Neuronal stem cell (in vitro differentiated cells): ENCODE measurements at regions not wholly inside any gene's neighbourhood (a gene's known extent, or its start where the extent isn't known, plus 50 kb on each side); places are given as distances from the start of the nearest gene placed in this dataset.

Source experiments
- DNase-seq: peaks from one replicate; pipeline ENCODE4 v3.0.0-alpha.2; 2013; ENCODE audit warnings: low spot score
- H2AFZ ChIP-seq: one replicate; pipeline ENCODE4 v1.6.1; 2013; ENCODE audit warnings: mild to moderate bottlenecking, low read length, inconsistent platforms
- H2AK5ac ChIP-seq: 2 replicates; pipeline ENCODE4 v1.6.1; 2013; ENCODE audit warnings: low read depth, mild to moderate bottlenecking, inconsistent platforms, low read length, moderate library complexity, mixed read lengths
- H2BK120ac ChIP-seq: 2 replicates; pipeline ENCODE4 v1.6.1; 2013; ENCODE audit warnings: low read depth, mild to moderate bottlenecking, inconsistent platforms, low read length, moderate library complexity, mixed read lengths
- H2BK12ac ChIP-seq: one replicate; pipeline ENCODE4 v1.6.1; 2013; ENCODE audit warnings: low read length, inconsistent platforms
- H2BK15ac ChIP-seq: 2 replicates; pipeline ENCODE4 v1.6.1; 2013; ENCODE audit warnings: mild to moderate bottlenecking, low read length, inconsistent platforms, mixed read lengths
- H2BK5ac ChIP-seq: one replicate; pipeline ENCODE4 v1.6.1; 2013; ENCODE audit warnings: inconsistent platforms, mild to moderate bottlenecking, low read length, moderate library complexity
- H3K14ac ChIP-seq: one replicate; pipeline ENCODE4 v1.6.1; 2013; ENCODE audit warnings: low read length, inconsistent platforms
- H3K18ac ChIP-seq: 2 replicates; pipeline ENCODE4 v1.6.1; 2013; ENCODE audit warnings: low read length, inconsistent platforms
- H3K23ac ChIP-seq: 2 replicates; pipeline ENCODE4 v1.6.1; 2013; ENCODE audit warnings: low read depth, mild to moderate bottlenecking, mixed read lengths, low read length, inconsistent platforms; ENCODE audit not compliant: poor library complexity
- H3K27ac ChIP-seq: replicated peaks from 3 replicates; pipeline ENCODE4 v1.5.1; 2013; ENCODE audit warnings: low read length, inconsistent platforms
- H3K27me3 ChIP-seq, 3 experiments: 2 replicates each; pipeline ENCODE4 v1.6.1; 2013; ENCODE audit warnings: low read length in 3 of 3, mild to moderate bottlenecking in 2 of 3, inconsistent platforms in 1 of 3, low read depth in 1 of 3, mixed read lengths in 1 of 3, moderate library complexity in 1 of 3; ENCODE audit not compliant: control insufficient read depth in 3 of 3, insufficient read depth in 3 of 3
- H3K36me3 ChIP-seq, 2 donors: replicated peaks in 1 of 2; 2 replicates each; pipeline ENCODE4 v1.6.1; 2013; ENCODE audit warnings: low read length in 2 of 2; ENCODE audit not compliant: control insufficient read depth in 2 of 2, insufficient read depth in 2 of 2
- H3K4ac ChIP-seq: 2 replicates; pipeline ENCODE4 v1.6.1; 2013; ENCODE audit warnings: inconsistent platforms, mild to moderate bottlenecking, low read length, moderate library complexity
- H3K4me1 ChIP-seq, 2 donors: 1 replicate in 1 of 2; 2 replicates in 1 of 2; pipeline ENCODE4 v1.6.1; 2013; ENCODE audit warnings: low read length in 2 of 2, low read depth in 1 of 2; ENCODE audit not compliant: control insufficient read depth in 2 of 2, insufficient read depth in 1 of 2
- H3K4me2 ChIP-seq: one replicate; pipeline ENCODE4 v1.6.1; 2013; ENCODE audit warnings: mild to moderate bottlenecking, low read length, inconsistent platforms; ENCODE audit not compliant: insufficient read depth, poor library complexity, severe bottlenecking
- H3K4me3 ChIP-seq, 2 donors: 2 replicates each; pipeline ENCODE4 v1.5.1; 2013; ENCODE audit warnings: low read length in 2 of 2, mild to moderate bottlenecking in 2 of 2, inconsistent platforms in 1 of 2, moderate library complexity in 1 of 2
- H3K79me1 ChIP-seq: one replicate; pipeline ENCODE4 v1.6.1; 2013; ENCODE audit warnings: low read depth, mild to moderate bottlenecking, inconsistent platforms, low read length, moderate library complexity
- H3K9ac ChIP-seq: one replicate; pipeline ENCODE4 v1.6.1; 2013; ENCODE audit warnings: mild to moderate bottlenecking, low read depth, low read length, inconsistent platforms; ENCODE audit not compliant: poor library complexity
- H3K9me3 ChIP-seq, 2 donors: replicated peaks in 1 of 2; 2 replicates each; pipeline versions ENCODE3 to v1.6.1; 2013; ENCODE audit warnings: low read length in 2 of 2, mild to moderate bottlenecking in 2 of 2, inconsistent platforms in 1 of 2, low read depth in 1 of 2, mixed read lengths in 1 of 2, moderate library complexity in 1 of 2; ENCODE audit not compliant: control insufficient read depth in 2 of 2, insufficient read depth in 1 of 2
- H4K8ac ChIP-seq: one replicate; pipeline ENCODE4 v1.6.1; 2013; ENCODE audit warnings: low read depth, mild to moderate bottlenecking, inconsistent platforms, low read length, moderate library complexity
- H4K91ac ChIP-seq: one replicate; pipeline ENCODE4 v1.6.1; 2013; ENCODE audit warnings: low read length, low read depth, mild to moderate bottlenecking, inconsistent platforms; ENCODE audit not compliant: poor library complexity
- WGBS, 2 donors: extraction: QIAGEN DNeasy Blood & Tissue Kit; methylation state at CpG; one replicate each; pipeline ENCODE4 v1.1.7; 2013; ENCODE audit warnings: missing lambda C conversion rate in 2 of 2, mixed read lengths in 1 of 2; ENCODE audit not compliant: insufficient read length in 2 of 2, insufficient replicate concordance in 1 of 2; ENCODE audit errors: extremely low coverage in 2 of 2; 5-methylcytosine and 5-hydroxymethylcytosine counted together

DNA sequence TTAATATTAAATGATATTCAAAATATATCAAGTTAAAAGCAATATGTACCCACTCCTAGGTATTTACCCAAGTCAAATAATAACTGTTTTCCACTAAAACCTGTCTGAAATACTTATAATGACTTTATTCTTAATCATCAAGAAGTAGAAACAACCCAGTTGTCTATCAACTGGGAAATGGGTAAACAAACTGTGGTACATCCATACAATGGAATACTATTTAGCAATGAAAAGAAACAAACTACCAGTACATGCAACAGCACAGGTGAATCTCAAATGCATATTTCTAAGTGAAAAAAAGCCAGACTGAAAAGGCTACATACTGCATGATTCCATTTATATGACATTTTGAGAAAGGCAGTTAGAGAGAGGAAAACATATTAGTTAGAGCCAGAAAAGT, 559.9 kb downstream of the MBD2 start:
- no peaks in the 10 kb centered on the region for H3K27me3 ChIP-seq
- H2BK5ac ChIP-seq = no peak overlapping the region

DNA sequence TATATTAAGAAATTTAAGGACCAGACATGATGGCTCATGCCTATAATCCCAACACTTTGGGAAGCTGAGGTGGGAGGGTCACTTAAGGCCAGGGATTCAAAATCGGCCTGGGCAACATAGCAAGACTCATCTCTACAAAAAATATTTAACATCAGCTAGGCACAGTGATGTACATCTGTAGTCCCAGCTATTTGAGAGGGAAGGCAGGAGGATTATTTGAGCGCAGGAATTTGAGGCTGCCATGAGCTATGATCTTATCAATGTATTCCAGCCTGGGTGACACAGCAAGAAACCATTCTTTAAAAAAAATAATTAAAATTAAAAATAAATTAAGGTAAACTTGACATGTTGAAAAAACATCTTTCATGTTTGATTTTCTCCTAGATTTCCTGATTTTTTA, 564.2 kb downstream of the MBD2 start:
- no peak overlapping the region for H3K9ac ChIP-seq
- no peak overlapping the region for H4K91ac ChIP-seq
- no peak overlapping the region for H3K4ac ChIP-seq
- H2BK120ac ChIP-seq = no peak overlapping the region
- no peaks in the 10 kb centered on the region for H3K36me3 ChIP-seq
- no peak overlapping the region for H2BK15ac ChIP-seq
- H3K23ac ChIP-seq = no peak overlapping the region
- no peak overlapping the region for H2BK12ac ChIP-seq
- H3K27ac ChIP-seq = no peak overlapping the region
- no peak overlapping the region for H3K4me2 ChIP-seq
- H3K79me1 ChIP-seq = no peaks in the 10 kb centered on the region
- peaks cover 0 to 12% of the 10 kb centered on the region in 2 donors for H3K9me3 ChIP-seq
- no peaks in the 10 kb centered on the region for H3K4me1 ChIP-seq
- H2BK5ac ChIP-seq = no peak overlapping the region
- no peaks in the 10 kb centered on the region for H3K27me3 ChIP-seq
- WGBS, 2 donors = no CpG with 5 or more reads among the region's 2 CpGs
- no peak overlapping the region for H2AK5ac ChIP-seq
- no peak overlapping the region for H3K18ac ChIP-seq
- no peak for DNase-seq
- H3K4me3 ChIP-seq = no peak overlapping the region
- no peak overlapping the region for H4K8ac ChIP-seq
- H2AFZ ChIP-seq = no peak overlapping the region
- H3K14ac ChIP-seq = no peak overlapping the region

More for the DNA sequence above, 559.9 kb downstream of the MBD2 start:
- Histone ChIP-seq H3K36me3 (no peaks in the 10 kb centered on the region), H2BK15ac (no peak overlapping the region), H3K4me1 (no peaks in the 10 kb centered on the region), H3K79me1 (no peaks in the 10 kb centered on the region), H2AK5ac (no peak overlapping the region), H3K18ac (no peak overlapping the region), H2BK120ac (no peak overlapping the region), H4K91ac (no peak overlapping the region), H3K9me3 (peaks cover 0 to 10% of the 10 kb centered on the region in 2 donors), H2BK12ac (no peak overlapping the region), H3K27ac (no peak overlapping the region), H2AFZ (no peak overlapping the region), H3K4me2 (no peak overlapping the region), H3K23ac (no peak overlapping the region), H3K4me3 (no peak overlapping the region), H3K4ac (no peak overlapping the region), H3K9ac (no peak overlapping the region), H4K8ac (no peak overlapping the region), H3K14ac (no peak overlapping the region)
- no peak for DNase-seq

- Histone ChIP-seq H2AK5ac (no peak overlapping the region), H2AFZ (no peak overlapping the region), H3K9ac (no peak overlapping the region), H3K79me1 (no peaks in the 10 kb centered on the region), H4K8ac (no peak overlapping the region), H3K4me2 (no peak overlapping the region), H2BK15ac (no peak overlapping the region), H3K4ac (no peak overlapping the region), H3K18ac (no peak overlapping the region), H2BK120ac (no peak overlapping the region), H3K9me3 (peaks cover 0 to 5% of the 10 kb centered on the region in 2 donors), H3K23ac (no peak overlapping the region), H3K4me1 (no peaks in the 10 kb centered on the region), H3K27ac (no peak overlapping the region), H3K36me3 (no peaks in the 10 kb centered on the region), H2BK12ac (no peak overlapping the region), H4K91ac (no peak overlapping the region), H2BK5ac (no peak overlapping the region), H3K4me3 (no peak overlapping the region), H3K14ac (no peak overlapping the region), H3K27me3 (no peaks in the 10 kb centered on the region)
- DNase-seq = no peak
- WGBS, 2 donors = no CpG with 5 or more reads among the region's 2 CpGs
Measured at GRCh38 chr18:53657257-53657656, 567.2 kb downstream of the MBD2 start.

GRCh38 chr18:53649621-53650020, 574.8 kb downstream of the MBD2 start:
- H3K4me1 ChIP-seq = peaks cover 0 to 3% of the 10 kb centered on the region in 2 donors
- no peaks in the 10 kb centered on the region for H3K79me1 ChIP-seq
- WGBS, 2 donors = no CpG with 5 or more reads among the region's 3 CpGs
- no peak overlapping the region for H4K8ac ChIP-seq
- H3K4me2 ChIP-seq = no peak overlapping the region
- H3K27me3 ChIP-seq = no peaks in the 10 kb centered on the region
- no peaks in the 10 kb centered on the region for H3K9me3 ChIP-seq
- H3K27ac ChIP-seq = no peak overlapping the region
- H3K18ac ChIP-seq = no peak overlapping the region
- H3K9ac ChIP-seq = no peak overlapping the region
- no peak overlapping the region for H3K4ac ChIP-seq
- no peak for DNase-seq
- H4K91ac ChIP-seq = no peak overlapping the region
- no peaks in the 10 kb centered on the region for H3K36me3 ChIP-seq
- no peak overlapping the region for H3K4me3 ChIP-seq
- H2AK5ac ChIP-seq = no peak overlapping the region
- H3K14ac ChIP-seq = no peak overlapping the region
- H3K23ac ChIP-seq = no peak overlapping the region
- H2AFZ ChIP-seq = peak overlapping the region; percentile 25
- H2BK15ac ChIP-seq = no peak overlapping the region
- no peak overlapping the region for H2BK5ac ChIP-seq
- no peak overlapping the region for H2BK120ac ChIP-seq
- H2BK12ac ChIP-seq = no peak overlapping the region
